H1 (cell line): ENCODE measurements at regions not wholly inside any gene's neighbourhood (a gene's known extent, or its start where the extent isn't known, plus 50 kb on each side); places are given as distances from the start of the nearest gene placed in this dataset.

Source experiments
- BRCA1 ChIP-seq: IDR thresholded peaks from 2 replicates; pipeline ENCODE4 v1.6.1; 2012; ENCODE audit warnings: low read depth, low read length, improper control_type of control experiment
- CHD7 ChIP-seq: fragments of 300-600 bp; sonication (generic); IDR thresholded peaks from 2 replicates; pipeline ENCODE4 v1.7.1; 2012; ENCODE audit warnings: low read length, moderate library complexity, mild to moderate bottlenecking, inconsistent platforms; ENCODE audit not compliant: insufficient replicate concordance
- CTCF ChIP-seq, 3 experiments: IDR thresholded peaks; 1 replicate in 2 of 3; 2 replicates in 1 of 3; pipeline versions ENCODE4 v1.5.1 to v1.6.1; 2011; ENCODE audit warnings: low read length in 3 of 3, mild to moderate bottlenecking in 3 of 3, inconsistent platforms in 2 of 3, low read depth in 1 of 3, moderate library complexity in 1 of 3; ENCODE audit not compliant: insufficient read depth in 1 of 3; ENCODE audit errors: control extremely low read depth in 1 of 3
- JUN ChIP-seq: IDR thresholded peaks from 2 replicates; pipeline ENCODE4 v1.6.1; 2011; ENCODE audit warnings: low read depth, mild to moderate bottlenecking, improper control_type of control experiment, low read length
- POLR2A ChIP-seq, 2 experiments: IDR thresholded peaks; 1 replicate in 1 of 2; 2 replicates in 1 of 2; pipeline ENCODE4 v1.6.1; 2011; ENCODE audit warnings: low read depth in 2 of 2, low read length in 2 of 2, mild to moderate bottlenecking in 2 of 2; ENCODE audit errors: control extremely low read depth in 1 of 2
- SP1 ChIP-seq: IDR thresholded peaks from 2 replicates; pipeline ENCODE4 v1.6.1; 2011; ENCODE audit warnings: low read depth, low read length
- SP2 ChIP-seq: IDR thresholded peaks from 2 replicates; pipeline ENCODE4 v1.6.1; 2012; ENCODE audit warnings: mild to moderate bottlenecking, low read length, inconsistent platforms
- SUZ12 ChIP-seq: fragments of 200-600 bp; sonication (generic); IDR thresholded peaks from 2 replicates; pipeline ENCODE4 v1.6.1; 2012; ENCODE audit warnings: mild to moderate bottlenecking, inconsistent platforms, low read length, moderate library complexity, mixed read lengths

GRCh38 chr15:56557415-56557814 lies 92.5 kb upstream of the MNS1 start (continued):
- no peak for TF ChIP-seq CHD7
- TF ChIP-seq BRCA1: no peak
- no peak for TF ChIP-seq SP1
- no peak for TF ChIP-seq CTCF (IDR thresholded peaks at IDR 0.05; ENCODE audit: control extremely low read depth in 1 of 3, insufficient read depth in 1 of 3, low read depth in 1 of 3, low read length in 3 of 3)
- no peak for TF ChIP-seq SUZ12
- no peak for TF ChIP-seq POLR2A (IDR thresholded peaks at IDR 0.05; ENCODE audit: control extremely low read depth in 1 of 2, low read depth in 2 of 2, low read length in 2 of 2)
- no peak for TF ChIP-seq JUN
- no peak for TF ChIP-seq SP2
